Neural crest cell (in vitro differentiated cells): ENCODE measurements at regions not wholly inside any gene's neighbourhood (a gene's known extent, or its start where the extent isn't known, plus 50 kb on each side); places are given as distances from the start of the nearest gene placed in this dataset.

ENCODE experiments used
- DNase-seq: peaks from one replicate; pipeline ENCODE4 v3.0.0; 2021; ENCODE audit warnings: low read depth, mixed read lengths, low spot score
- H3K27ac Mint-ChIP-seq: one replicate; pipeline ENCODE4 v1.8.0; 2021; ENCODE audit warnings: mild to moderate bottlenecking, mixed read lengths; ENCODE audit not compliant: unreplicated experiment
- H3K27me3 Mint-ChIP-seq: 2 replicates; pipeline ENCODE4 v1.8.0; 2021; ENCODE audit warnings: low read depth, mild to moderate bottlenecking, mixed read lengths
- H3K36me3 Mint-ChIP-seq: 2 replicates; pipeline ENCODE4 v1.8.0; 2021; ENCODE audit warnings: low read depth, mild to moderate bottlenecking, mixed read lengths
- H3K4me1 Mint-ChIP-seq: 2 replicates; pipeline ENCODE4 v1.8.0; 2021; ENCODE audit warnings: mixed read lengths
- H3K4me3 Mint-ChIP-seq: one replicate; pipeline ENCODE4 v1.8.0; 2021; ENCODE audit warnings: mild to moderate bottlenecking, mixed read lengths
- H3K9me3 Mint-ChIP-seq: 2 replicates; pipeline ENCODE4 v1.8.0; 2021; ENCODE audit warnings: mixed read lengths
- CTCF ChIP-seq: fragments of 200-600 bp; sonication (generic); conservative IDR thresholded peaks from 2 replicates; pipeline ENCODE4 v1.5.0; 2021; ENCODE audit warnings: antibody characterized with exemption, mild to moderate bottlenecking

GRCh38 chr7:125526092-125526491 is 596.5 kb upstream of the POT1 start:
- Mint-ChIP-seq H3K27me3 (no peaks in the 10 kb centered on the region), H3K27ac (no peak overlapping the region), H3K4me3 (no peak overlapping the region), H3K36me3 (no peaks in the 10 kb centered on the region), H3K4me1 (no peaks in the 10 kb centered on the region), H3K9me3 (no peaks in the 10 kb centered on the region)
- no peak for TF ChIP-seq CTCF
- no peak for DNase-seq

DNA sequence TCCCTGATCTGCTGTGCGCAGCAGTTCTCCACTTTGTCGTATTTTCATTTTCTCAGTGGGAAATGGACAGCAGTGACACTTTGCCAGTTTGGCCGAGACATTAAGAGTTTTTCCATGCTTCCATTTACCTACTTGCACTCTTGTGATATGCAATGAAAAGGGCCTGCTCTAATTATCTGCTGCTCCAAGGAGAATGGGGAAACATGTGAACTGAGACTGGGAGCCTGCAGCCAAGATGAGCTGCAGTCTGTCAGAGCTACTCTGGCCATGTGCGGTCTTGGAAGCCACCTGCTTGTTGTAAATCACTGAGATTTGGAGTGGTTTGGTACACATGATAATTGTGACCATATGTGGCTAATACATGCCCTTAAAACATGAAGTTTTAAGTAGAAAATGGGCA is 586.6 kb upstream of the POT1 start:
- H3K4me1 Mint-ChIP-seq: no peaks in the 10 kb centered on the region
- H3K4me3 Mint-ChIP-seq: no peak overlapping the region
- H3K36me3 Mint-ChIP-seq: no peaks in the 10 kb centered on the region
- no peaks in the 10 kb centered on the region for H3K27me3 Mint-ChIP-seq
- no peak for DNase-seq
- no peak for TF ChIP-seq CTCF
- peaks cover 2% of the 10 kb centered on the region for H3K9me3 Mint-ChIP-seq
- H3K27ac Mint-ChIP-seq: no peak overlapping the region

- Mint-ChIP-seq H3K27ac (no peak overlapping the region), H3K4me3 (no peak overlapping the region), H3K4me1 (no peaks in the 10 kb centered on the region), H3K36me3 (no peaks in the 10 kb centered on the region), H3K9me3 (peaks cover 2% of the 10 kb centered on the region), H3K27me3 (no peaks in the 10 kb centered on the region)
- no peak for DNase-seq
- no peak for TF ChIP-seq CTCF
Measured at GRCh38 chr7:125512373-125512772, 582.7 kb upstream of the POT1 start.

DNA sequence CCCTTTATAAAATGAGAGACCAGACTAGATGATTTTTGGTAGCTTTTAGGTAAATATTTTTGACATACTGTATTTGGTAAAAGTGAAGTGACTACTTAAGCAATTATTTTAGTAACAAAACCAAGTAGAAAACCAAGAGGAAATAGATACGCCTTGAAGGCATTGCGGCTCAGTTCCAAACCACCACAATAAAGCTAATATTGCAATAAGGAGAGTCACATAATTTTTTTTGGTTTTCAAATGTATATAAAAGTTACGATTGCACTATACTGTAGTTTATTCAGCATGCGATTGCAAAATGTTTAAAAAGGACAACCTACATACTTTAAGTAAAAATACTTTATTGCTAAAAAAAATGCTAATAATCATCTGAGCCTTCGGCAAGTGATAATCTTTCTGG is 581.7 kb upstream of the POT1 start:
- no peak overlapping the region for H3K27ac Mint-ChIP-seq
- no peak overlapping the region for H3K4me3 Mint-ChIP-seq
- DNase-seq: no peak
- H3K36me3 Mint-ChIP-seq: no peaks in the 10 kb centered on the region
- no peaks in the 10 kb centered on the region for H3K27me3 Mint-ChIP-seq
- H3K9me3 Mint-ChIP-seq: peaks cover 2% of the 10 kb centered on the region
- H3K4me1 Mint-ChIP-seq: no peaks in the 10 kb centered on the region
- no peak for TF ChIP-seq CTCF

GRCh38 chr7:125506331-125506730 is 576.7 kb upstream of the POT1 start:
- H3K36me3 Mint-ChIP-seq: no peaks in the 10 kb centered on the region
- no peak for TF ChIP-seq CTCF
- DNase-seq: no peak
- H3K4me1 Mint-ChIP-seq: peaks cover 14% of the 10 kb centered on the region
- H3K27me3 Mint-ChIP-seq: no peaks in the 10 kb centered on the region
- H3K9me3 Mint-ChIP-seq: peaks cover 7% of the 10 kb centered on the region
- H3K27ac Mint-ChIP-seq: no peak overlapping the region
- H3K4me3 Mint-ChIP-seq: no peak overlapping the region

DNA sequence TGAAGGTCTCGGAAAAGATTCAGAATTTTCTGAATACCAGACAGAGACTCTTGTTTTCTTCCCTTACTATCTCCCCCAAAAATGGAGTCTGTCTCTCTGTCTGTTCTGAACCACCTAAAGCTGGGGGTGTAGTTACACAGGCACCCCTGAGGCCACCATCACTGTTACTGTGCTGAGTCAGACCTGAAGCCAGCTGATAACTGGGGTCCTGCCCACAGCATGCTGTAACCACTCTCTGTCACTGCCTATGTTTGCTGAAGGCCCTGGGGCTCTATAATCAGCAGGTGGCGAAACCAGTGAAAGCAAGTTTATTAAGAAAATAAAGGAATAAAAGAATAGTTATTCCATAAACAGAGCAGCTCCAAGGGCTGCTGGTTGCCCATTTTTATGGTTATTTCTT is 575.2 kb upstream of the POT1 start:
- H3K4me3 Mint-ChIP-seq: no peak overlapping the region
- no peaks in the 10 kb centered on the region for H3K27me3 Mint-ChIP-seq
- peaks cover 14% of the 10 kb centered on the region for H3K4me1 Mint-ChIP-seq
- DNase-seq: no peak
- no peaks in the 10 kb centered on the region for H3K36me3 Mint-ChIP-seq
- H3K27ac Mint-ChIP-seq: no peak overlapping the region
- no peak for TF ChIP-seq CTCF
- H3K9me3 Mint-ChIP-seq: peaks cover 10% of the 10 kb centered on the region
